ENCODE measurements at regions not wholly inside any gene's neighbourhood (a gene's known extent, or its start where the extent isn't known, plus 50 kb on each side); places are given as distances from the start of the nearest gene placed in this dataset.

GRCh38 chr5:139733698-139734538 lies 61.7 kb upstream of the PSD2 start:
- TF ChIP-seq, protein P1, sequence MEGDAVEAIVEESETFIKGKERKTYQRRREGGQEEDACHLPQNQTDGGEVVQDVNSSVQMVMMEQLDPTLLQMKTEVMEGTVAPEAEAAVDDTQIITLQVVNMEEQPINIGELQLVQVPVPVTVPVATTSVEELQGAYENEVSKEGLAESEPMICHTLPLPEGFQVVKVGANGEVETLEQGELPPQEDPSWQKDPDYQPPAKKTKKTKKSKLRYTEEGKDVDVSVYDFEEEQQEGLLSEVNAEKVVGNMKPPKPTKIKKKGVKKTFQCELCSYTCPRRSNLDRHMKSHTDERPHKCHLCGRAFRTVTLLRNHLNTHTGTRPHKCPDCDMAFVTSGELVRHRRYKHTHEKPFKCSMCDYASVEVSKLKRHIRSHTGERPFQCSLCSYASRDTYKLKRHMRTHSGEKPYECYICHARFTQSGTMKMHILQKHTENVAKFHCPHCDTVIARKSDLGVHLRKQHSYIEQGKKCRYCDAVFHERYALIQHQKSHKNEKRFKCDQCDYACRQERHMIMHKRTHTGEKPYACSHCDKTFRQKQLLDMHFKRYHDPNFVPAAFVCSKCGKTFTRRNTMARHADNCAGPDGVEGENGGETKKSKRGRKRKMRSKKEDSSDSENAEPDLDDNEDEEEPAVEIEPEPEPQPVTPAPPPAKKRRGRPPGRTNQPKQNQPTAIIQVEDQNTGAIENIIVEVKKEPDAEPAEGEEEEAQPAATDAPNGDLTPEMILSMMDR (IDR thresholded peaks at IDR 0.05; ENCODE audit: low read depth, low read length) = no peak
- DNase-seq (ENCODE audit: extremely low read depth, low read depth) = no peak

- TF ChIP-seq, protein P1 (IDR thresholded peaks at IDR 0.05; ENCODE audit: low read depth, low read length) = no peak
- no peak for DNase-seq (ENCODE audit: extremely low read depth, low read depth)
Observed at GRCh38 chr5:139734539-139734916, 61.1 kb upstream of the PSD2 start.

GRCh38 chr5:139738193-139739149 lies 57.1 kb upstream of the PSD2 start:
- TF ChIP-seq, protein P1 (IDR thresholded peaks at IDR 0.05; ENCODE audit: low read depth, low read length) = no peak
- DNase-seq (ENCODE audit: extremely low read depth, low read depth) = no peak

- TF ChIP-seq, protein P1 (IDR thresholded peaks at IDR 0.05; ENCODE audit: low read depth, low read length) = no peak
- no peak for DNase-seq (ENCODE audit: extremely low read depth, low read depth)
Observed at GRCh38 chr5:139739150-139739974, 56.2 kb upstream of the PSD2 start.

- TF ChIP-seq, protein P1 (IDR thresholded peaks at IDR 0.05; ENCODE audit: low read depth, low read length) = no peak
Observed at GRCh38 chr5:139740138-139740991, 55.2 kb upstream of the PSD2 start.

DNA sequence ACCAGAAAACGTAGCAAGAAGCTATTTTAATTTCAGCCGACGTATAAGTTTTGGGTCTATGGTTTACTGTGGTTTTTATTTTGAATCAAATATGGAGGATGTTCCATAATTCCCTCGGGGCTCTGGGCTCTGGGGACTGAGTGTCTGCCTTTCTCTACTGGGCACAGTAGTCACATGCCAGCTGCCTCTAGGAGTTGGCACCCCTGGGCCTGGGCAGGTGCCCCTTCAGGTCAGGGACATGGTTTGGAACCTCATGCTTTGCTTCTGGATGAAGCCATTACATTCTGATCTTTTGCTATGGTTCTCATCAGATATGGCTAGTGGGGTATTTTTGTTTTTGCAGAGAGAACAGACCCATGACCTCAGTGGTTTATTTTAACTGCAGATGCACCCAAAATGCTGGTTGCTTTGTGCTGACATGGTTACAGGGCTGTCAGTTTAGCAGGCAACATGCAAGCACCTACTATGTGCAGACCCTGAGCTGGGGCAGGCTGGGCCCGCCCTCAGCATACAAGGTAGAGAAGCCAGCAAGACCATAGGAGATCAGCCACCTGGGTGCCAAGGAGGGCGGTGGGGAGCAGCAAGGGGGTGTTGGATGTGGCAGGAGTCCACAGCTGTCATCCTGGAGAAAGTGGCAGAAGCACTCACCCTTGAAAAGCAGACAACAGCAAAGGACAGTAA lies 54.5 kb upstream of the PSD2 start:
- TF ChIP-seq, protein P1 (IDR thresholded peaks at IDR 0.05; ENCODE audit: low read depth, low read length) = no peak
- no peak for DNase-seq (ENCODE audit: extremely low read depth, low read depth)

More at GRCh38 chr5:139740138-139740991, 55.2 kb upstream of the PSD2 start:
- no peak for DNase-seq (ENCODE audit: extremely low read depth, low read depth)
